IMR-90 (cell line): ENCODE measurements at regions not wholly inside any gene's neighbourhood (a gene's known extent, or its start where the extent isn't known, plus 50 kb on each side); places are given as distances from the start of the nearest gene placed in this dataset.
A peak's percentile ranks its signal among the peaks of the same experiment; 100 is the strongest.

Experiments used
- ATAC-seq: fragments of 200-7000 bp; cut with Tn5 transposase; 2 replicates; pipeline ENCODE4 v1.9.1; 2020; ENCODE audit warnings: low read depth, mild to moderate bottlenecking, moderate library complexity
- BruUV-seq: library from RNA; stranded (reverse); fragments of 400-500 nt; replicated peaks from 2 replicates; lab custom pipeline; 2021; lab: Mats Ljungman, UMichigan
- CTCF ChIA-PET: fragments of 300-600 bp; formaldehyde crosslinking; extraction: SDS; loops from one replicate; lab custom pipeline; 2021; ENCODE audit warnings: antibody characterized with exemption; lab: Yijun Ruan, JAX
- POLR2A ChIA-PET: fragments of 300-600 bp; sonication (Branson Sonifier 250); formaldehyde crosslinking; loops from one replicate; lab custom pipeline; 2022; ENCODE audit warnings: antibody characterized with exemption; ENCODE audit not compliant: unreplicated experiment; lab: Charles Lee
- DNase-seq: peaks from one replicate; pipeline ENCODE4 v3.0.0; 2013
- H2AFZ ChIP-seq: replicated peaks from 2 replicates; pipeline ENCODE3; 2013; ENCODE audit warnings: low read length, mild to moderate bottlenecking; ENCODE audit not compliant: poor library complexity
- H2AK5ac ChIP-seq: 2 replicates; pipeline ENCODE4 v1.6.1; 2013; ENCODE audit warnings: low read depth, low read length, inconsistent platforms
- H2AK9ac ChIP-seq: replicated peaks from 2 replicates; pipeline ENCODE3; 2013; ENCODE audit warnings: mild to moderate bottlenecking, low read depth, low read length, moderate library complexity; ENCODE audit not compliant: poor library complexity
- H2BK120ac ChIP-seq: 2 replicates; pipeline ENCODE4 v1.6.1; 2013; ENCODE audit warnings: low read depth, low read length, inconsistent platforms
- H2BK15ac ChIP-seq: 3 replicates; pipeline ENCODE4 v1.6.1; 2013; ENCODE audit warnings: low read depth, low read length, inconsistent platforms
- H2BK20ac ChIP-seq: 2 replicates; pipeline ENCODE4 v1.6.1; 2013; ENCODE audit warnings: low read depth, mild to moderate bottlenecking, inconsistent platforms, low read length, moderate library complexity
- H2BK5ac ChIP-seq: 2 replicates; pipeline ENCODE4 v1.6.1; 2013; ENCODE audit warnings: mild to moderate bottlenecking, low read depth, low read length, inconsistent platforms; ENCODE audit not compliant: poor library complexity, severe bottlenecking
- H3K14ac ChIP-seq: replicated peaks from 2 replicates; pipeline ENCODE4 v1.6.1; 2013; ENCODE audit warnings: low read depth, low read length, inconsistent platforms
- H3K18ac ChIP-seq: 2 replicates; pipeline ENCODE4 v1.6.1; 2013; ENCODE audit warnings: low read depth, low read length, control low read depth
- H3K23ac ChIP-seq: 2 replicates; pipeline ENCODE4 v1.6.1; 2013; ENCODE audit warnings: low read depth, low read length, inconsistent platforms
- H3K27ac ChIP-seq: 2 replicates; pipeline ENCODE4 v1.5.1; 2013; ENCODE audit warnings: mild to moderate bottlenecking, control low read depth, low read length; ENCODE audit not compliant: insufficient read depth
- H3K27me3 ChIP-seq: 2 replicates; pipeline ENCODE4 v1.6.1; 2013; ENCODE audit warnings: low read length; ENCODE audit not compliant: control insufficient read depth, insufficient read depth
- H3K36me3 ChIP-seq: 2 replicates; pipeline ENCODE4 v1.6.1; 2013; ENCODE audit warnings: low read length, mixed read lengths; ENCODE audit not compliant: control insufficient read depth, insufficient read depth
- H3K4ac ChIP-seq: 2 replicates; pipeline ENCODE4 v1.6.1; 2013; ENCODE audit warnings: low read depth, low read length, inconsistent platforms
- H3K4me1 ChIP-seq: 2 replicates; pipeline ENCODE4 v1.6.1; 2013; ENCODE audit warnings: low read length, mixed read lengths; ENCODE audit not compliant: control insufficient read depth, insufficient read depth
- H3K4me2 ChIP-seq: 2 replicates; pipeline ENCODE4 v1.6.1; 2013; ENCODE audit warnings: low read depth, mild to moderate bottlenecking, control low read depth, low read length, moderate library complexity
- H3K4me3 ChIP-seq: 2 replicates; pipeline ENCODE4 v1.5.1; 2013; ENCODE audit warnings: low read depth, mild to moderate bottlenecking, control low read depth, low read length, moderate library complexity; ENCODE audit not compliant: insufficient read depth
- H3K56ac ChIP-seq: 2 replicates; pipeline ENCODE4 v1.6.1; 2013; ENCODE audit warnings: low read length, inconsistent platforms; ENCODE audit not compliant: insufficient read depth; ENCODE audit errors: extremely low read depth
- H3K79me1 ChIP-seq, 2 experiments: 2 replicates each; pipeline ENCODE4 v1.6.1; 2013; ENCODE audit warnings: low read length in 2 of 2, inconsistent platforms in 1 of 2, low read depth in 1 of 2
- H3K9ac ChIP-seq: 2 replicates; pipeline ENCODE4 v1.6.1; 2013; ENCODE audit warnings: low read depth, low read length, control low read depth
- H3K9me1 ChIP-seq: 2 replicates; pipeline ENCODE4 v1.6.1; 2013; ENCODE audit warnings: low read length, inconsistent platforms; ENCODE audit not compliant: insufficient read depth
- H3K9me3 ChIP-seq: 2 replicates; pipeline ENCODE4 v1.6.1; 2013; ENCODE audit warnings: low read length; ENCODE audit not compliant: control insufficient read depth, insufficient read depth
- H4K20me1 ChIP-seq: 2 replicates; pipeline ENCODE4 v1.6.1; 2013; ENCODE audit warnings: low read length, inconsistent platforms; ENCODE audit not compliant: insufficient read depth
- H4K5ac ChIP-seq: 2 replicates; pipeline ENCODE4 v1.6.1; 2013; ENCODE audit warnings: mild to moderate bottlenecking, low read depth, low read length, control low read depth
- H4K8ac ChIP-seq, 2 experiments: 2 replicates each; pipeline ENCODE4 v1.6.1; 2013; ENCODE audit warnings: low read depth in 2 of 2, low read length in 2 of 2, control low read depth in 1 of 2, inconsistent platforms in 1 of 2
- H4K91ac ChIP-seq: 2 replicates; pipeline ENCODE4 v1.6.1; 2013; ENCODE audit warnings: low read depth, low read length, inconsistent platforms; ENCODE audit not compliant: insufficient read depth
- BHLHE40 ChIP-seq: fragments of 150-350 bp; IDR thresholded peaks from 2 replicates; pipeline ENCODE4 v1.6.1; 2016; ENCODE audit warnings: mild to moderate bottlenecking, low read depth, low read length
- FOS ChIP-seq: fragments of 150-350 bp; IDR thresholded peaks from 2 replicates; pipeline ENCODE4 v1.6.1; 2016; ENCODE audit warnings: low read depth, low read length
- MAFK ChIP-seq: IDR thresholded peaks from 2 replicates; pipeline ENCODE4 v1.6.1; 2012; ENCODE audit warnings: low read depth, low read length, improper control_type of control experiment
- WGBS, 2 experiments: methylation state at CpG; one replicate each; pipeline versions ENCODE4 v1.1.5 to v1.1.7; 2013; ENCODE audit warnings: missing lambda C conversion rate in 2 of 2; ENCODE audit not compliant: insufficient read length in 1 of 2; ENCODE audit errors: extremely low coverage in 2 of 2; 5-methylcytosine and 5-hydroxymethylcytosine counted together
- dilution Hi-C: fragments of 300-500 bp; cut with HindIII; formaldehyde crosslinking; loops from one replicate; pipeline ENCODE4 v1.14.3; 2018; ENCODE audit warnings: low sequenced_read_pairs; ENCODE audit not compliant: unreplicated experiment
- in situ Hi-C: fragments of 300-500 bp; cut with MboI; formaldehyde crosslinking; loops from 3 replicates; pipeline ENCODE4 v1.14.3; 2019; ENCODE audit warnings: low sequenced_read_pairs, inconsistent platforms, mixed read lengths
- intact Hi-C: fragments of 100-400 bp; cut with micrococcal nuclease; formaldehyde crosslinking; loops from 2 replicates; pipeline ENCODE4 v1.10.0; 2022

- ChIA-PET POLR2A (no interaction called here), CTCF (no interaction called here)
- Histone ChIP-seq H3K4me3 (no peak overlapping the region), H2BK120ac (no peak overlapping the region), H2AK5ac (no peak overlapping the region), H3K4ac (no peak overlapping the region), H3K23ac (no peak overlapping the region), H2BK15ac (no peak overlapping the region), H4K8ac (no peak overlapping the region), H2BK5ac (no peak overlapping the region), H3K18ac (no peak overlapping the region), H3K9me1 (no peaks in the 10 kb centered on the region), H2AFZ (no peak overlapping the region), H3K14ac (no peak overlapping the region), H2BK20ac (no peak overlapping the region), H3K4me1 (no peaks in the 10 kb centered on the region), H2AK9ac (no peak overlapping the region), H3K9me3 (no peaks in the 10 kb centered on the region), H3K36me3 (no peaks in the 10 kb centered on the region), H3K9ac (no peak overlapping the region), H3K27me3 (no peaks in the 10 kb centered on the region), H3K27ac (no peak overlapping the region), H3K4me2 (no peak overlapping the region), H4K91ac (no peak overlapping the region), H3K56ac (no peak overlapping the region), H3K79me1 (no peaks in the 10 kb centered on the region), H4K20me1 (no peaks in the 10 kb centered on the region), H4K5ac (no peak overlapping the region)
- intact Hi-C loops (no loop called here), dilution Hi-C loops (no loop called here), in situ Hi-C loops (no loop called here)
- no TSS peak for BruUV-seq
- DNase-seq (no peak), ATAC-seq (no peak)
- no CpG with 5 or more reads among the region's 1 CpG for WGBS, 2 experiments
- TF ChIP-seq FOS (no peak), BHLHE40 (no peak), MAFK (peak; percentile 55; the same call in 1 of the 2 replicates)
Observed at GRCh38 chr9:90485028-90485427, 157.6 kb downstream of the DIRAS2 start.
